HCT116 (cell line): ENCODE measurements at regions not wholly inside any gene's neighbourhood (a gene's known extent, or its start where the extent isn't known, plus 50 kb on each side); places are given as distances from the start of the nearest gene placed in this dataset.

Experiments
- ATAC-seq: fragments of 200-7000 bp; cut with Tn5 transposase; 2 replicates; pipeline ENCODE4 v1.9.1; 2020; ENCODE audit warnings: mild to moderate bottlenecking, moderate library complexity
- BruUV-seq: library from RNA; stranded (reverse); fragments of 400-500 nt; replicated peaks from 2 replicates; lab custom pipeline; 2021; lab: Mats Ljungman, UMichigan
- CTCF ChIA-PET: fragments of 300-600 bp; sonication (Branson Sonifier 250); formaldehyde crosslinking; loops from one replicate; lab custom pipeline; 2021; ENCODE audit warnings: antibody characterized with exemption; lab: Charles Lee
- POLR2A ChIA-PET: fragments of 300-600, 350-600 bp; sonication (Branson Sonifier 250); formaldehyde crosslinking; loops from one replicate; lab custom pipeline; 2021; ENCODE audit warnings: antibody characterized with exemption; lab: Charles Lee
- RAD21 ChIA-PET, 2 experiments: fragments of 300-600 bp; sonication (Branson Sonifier 250); formaldehyde crosslinking; loops; one replicate each; lab custom pipeline; 2023; ENCODE audit warnings: low total read pairs in 2 of 2; ENCODE audit not compliant: uncharacterized antibody in 2 of 2, unreplicated experiment in 2 of 2, low non-redundant PET in 1 of 2; lab: Charles Lee
- DNase-seq: peaks from one replicate; pipeline ENCODE4 v3.0.0-alpha.2; 2010; ENCODE audit warnings: low read depth, low spot score
- H2AFZ ChIP-seq: fragments of 200-600 bp; shearing (Covaris generic), sonication (generic); 2 replicates; pipeline ENCODE4 v1.6.1; 2017; ENCODE audit warnings: low read depth, mixed run types, mixed read lengths, antibody characterized with exemption, low read length; ENCODE audit not compliant: poor library complexity, severe bottlenecking
- H3K27ac ChIP-seq: 2 replicates; pipeline ENCODE4 v1.5.1; 2012; ENCODE audit warnings: low read depth, low read length
- H3K27me3 ChIP-seq: fragments of 200-600 bp; sonication (generic); 2 replicates; pipeline ENCODE4 v1.6.1; 2016; ENCODE audit warnings: mixed run types, low read length, mixed read lengths; ENCODE audit not compliant: insufficient read depth
- H3K36me3 ChIP-seq, 2 experiments: fragments of 200-500 bp in 1 of 2; fragments of 200-600 bp in 1 of 2; sonication (Bioruptor generic) in 1 of 2; sonication (generic) in 1 of 2; 2 replicates each; pipeline versions ENCODE4 v1.5.1 to v1.6.1; 2014 to 2016; ENCODE audit warnings: low read length in 2 of 2, inconsistent platforms in 1 of 2, mixed read lengths in 1 of 2, mixed run types in 1 of 2; ENCODE audit not compliant: insufficient read depth in 2 of 2, control insufficient read depth in 1 of 2
- H3K4me1 ChIP-seq, 2 experiments: fragments of 200-600 bp in 1 of 2; sonication (generic) in 1 of 2; 2 replicates each; pipeline versions ENCODE4 v1.5.1 to v1.6.1; 2012 to 2017; ENCODE audit warnings: low read length in 2 of 2, inconsistent platforms in 1 of 2, mild to moderate bottlenecking in 1 of 2, mixed read lengths in 1 of 2, mixed run types in 1 of 2, moderate library complexity in 1 of 2; ENCODE audit not compliant: insufficient read depth in 2 of 2, control insufficient read depth in 1 of 2
- H3K4me2 ChIP-seq: fragments of 200-600 bp; sonication (generic); 2 replicates; pipeline ENCODE4 v1.6.1; 2017; ENCODE audit warnings: mixed run types, low read length, mixed read lengths
- H3K4me3 ChIP-seq, 2 experiments: fragments of 200-600 bp in 1 of 2; sonication (generic) in 1 of 2; replicated peaks in 1 of 2; 2 replicates each; pipeline ENCODE4 v1.5.1; 2011 to 2016; ENCODE audit warnings: low read length in 2 of 2, control low read depth in 1 of 2, low read depth in 1 of 2, mild to moderate bottlenecking in 1 of 2, mixed read lengths in 1 of 2, mixed run types in 1 of 2
- H3K79me2 ChIP-seq: fragments of 200-600 bp; sonication (generic); 2 replicates; pipeline ENCODE4 v1.6.1; 2017; ENCODE audit warnings: mild to moderate bottlenecking, mixed run types, low read length, moderate library complexity, mixed read lengths; ENCODE audit not compliant: insufficient read depth
- H3K9ac ChIP-seq: fragments of 200-600 bp; sonication (generic); 2 replicates; pipeline ENCODE4 v1.6.1; 2016; ENCODE audit warnings: low read length, mixed read lengths
- H3K9me2 ChIP-seq: fragments of 200-600 bp; sonication (generic), shearing (Covaris generic); 2 replicates; pipeline ENCODE4 v1.6.1; 2017; ENCODE audit warnings: mixed run types, mild to moderate bottlenecking, moderate library complexity; ENCODE audit not compliant: insufficient read depth
- H3K9me3 ChIP-seq, 2 experiments: fragments of 200-500 bp in 1 of 2; fragments of 200-600 bp in 1 of 2; sonication (Bioruptor generic) in 1 of 2; sonication (generic) in 1 of 2; 2 replicates each; pipeline ENCODE4 v1.6.1; 2014 to 2017; ENCODE audit warnings: low read length in 2 of 2, mixed read lengths in 2 of 2, inconsistent platforms in 1 of 2, low read depth in 1 of 2, mild to moderate bottlenecking in 1 of 2, mixed run types in 1 of 2, moderate library complexity in 1 of 2; ENCODE audit not compliant: control insufficient read depth in 1 of 2, insufficient read depth in 1 of 2
- H4K20me1 ChIP-seq: fragments of 200-600 bp; sonication (generic), shearing (Covaris generic); 2 replicates; pipeline ENCODE4 v1.6.1; 2017; ENCODE audit warnings: mixed run types, mild to moderate bottlenecking, moderate library complexity; ENCODE audit not compliant: insufficient read depth
- ATF3 ChIP-seq: IDR thresholded peaks from 2 replicates; pipeline ENCODE4 v1.6.1; 2012
- CBX3 ChIP-seq: IDR thresholded peaks from 2 replicates; pipeline ENCODE4 v1.6.1; 2012; ENCODE audit warnings: low read depth
- EZH2 ChIP-seq: fragments of 200-600 bp; sonication (generic); IDR thresholded peaks from 2 replicates; pipeline ENCODE4 v1.6.1; 2017; ENCODE audit warnings: antibody characterized with exemption, mixed run types
- EZH2phosphoT487 ChIP-seq: fragments of 200-600 bp; IDR thresholded peaks from 2 replicates; pipeline ENCODE4 v1.6.1; 2018; ENCODE audit warnings: antibody characterized with exemption, borderline replicate concordance
- FOSL1 ChIP-seq: IDR thresholded peaks from 2 replicates; pipeline ENCODE4 v1.6.1; 2012; ENCODE audit warnings: low read depth
- JUND ChIP-seq: IDR thresholded peaks from 2 replicates; pipeline ENCODE4 v1.6.1; 2012
- POLR2A ChIP-seq: IDR thresholded peaks from 2 replicates; pipeline ENCODE4 v1.7.0; 2011; ENCODE audit warnings: borderline replicate concordance; ENCODE audit not compliant: insufficient read depth, insufficient read length; ENCODE audit errors: extremely low read depth
- POLR2AphosphoS5 ChIP-seq: IDR thresholded peaks from 2 replicates; pipeline ENCODE4 v1.6.1; 2011; ENCODE audit warnings: mild to moderate bottlenecking, low read depth, low read length, moderate library complexity
- RAD21 ChIP-seq: IDR thresholded peaks from 2 replicates; pipeline ENCODE4 v1.6.1; 2012; ENCODE audit warnings: low read depth, mild to moderate bottlenecking
- SP1 ChIP-seq: IDR thresholded peaks from 2 replicates; pipeline ENCODE4 v1.6.1; 2012; ENCODE audit warnings: low read depth
- ZBTB33 ChIP-seq: IDR thresholded peaks from 2 replicates; pipeline ENCODE4 v1.6.1; 2011; ENCODE audit warnings: mild to moderate bottlenecking, low read length, moderate library complexity; ENCODE audit not compliant: insufficient replicate concordance; ENCODE audit errors: extremely low read depth
- ZNF274 ChIP-seq: fragments of 200-500 bp; sonication (Bioruptor generic); IDR thresholded peaks from 2 replicates; pipeline ENCODE4 v1.6.1; 2014; ENCODE audit warnings: mild to moderate bottlenecking, low read depth, low read length, inconsistent platforms
- intact Hi-C: fragments of 100-400 bp; cut with micrococcal nuclease; formaldehyde crosslinking; loops from 2 replicates; pipeline ENCODE4 v1.10.0; 2022
- TF ChIP-seq, protein P1 (sequence below): IDR thresholded peaks from 2 replicates; pipeline ENCODE4 v1.6.1; 2012; ENCODE audit warnings: low read depth

DNA sequence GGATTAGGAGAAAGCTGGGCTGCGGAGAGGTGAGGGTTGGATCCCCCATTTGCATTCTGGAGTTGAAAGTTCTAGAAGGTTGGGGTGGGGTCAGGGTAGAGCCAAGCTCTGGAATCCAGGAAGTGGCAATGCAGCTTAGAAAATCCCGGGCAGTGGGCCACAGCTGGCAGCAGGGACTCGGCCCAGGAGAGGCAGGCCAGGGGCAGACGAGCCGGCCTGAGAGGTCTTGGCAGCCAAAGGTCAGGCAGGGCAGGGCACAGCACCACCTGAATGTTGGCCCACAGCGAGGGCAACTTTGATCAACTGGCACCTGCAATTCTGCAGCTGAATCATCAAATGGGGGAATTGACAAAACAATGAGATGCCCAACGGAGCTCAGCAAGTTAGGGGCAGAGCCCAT lies 139.2 kb downstream of the INHBB start:
- Histone ChIP-seq H3K27ac (no peak overlapping the region), H2AFZ (no peak overlapping the region), H3K9ac (no peak overlapping the region), H3K79me2 (no peaks in the 10 kb centered on the region), H4K20me1 (no peaks in the 10 kb centered on the region), H3K36me3 (no peaks in the 10 kb centered on the region), H3K4me3 (no peak overlapping the region), H3K9me2 (no peaks in the 10 kb centered on the region), H3K4me1 (peaks cover 0 to 12% of the 10 kb centered on the region in 2 experiments; a peak in 2 of 4 replicates), H3K4me2 (no peak overlapping the region), H3K27me3 (no peaks in the 10 kb centered on the region), H3K9me3 (no peaks in the 10 kb centered on the region)
- ATAC-seq (no peak), DNase-seq (no peak)
- ChIA-PET POLR2A (no interaction called here), CTCF (no interaction called here), RAD21 (no interaction called here)
- TF ChIP-seq SP1 = no peak
- TF ChIP-seq POLR2A = no peak
- TF ChIP-seq POLR2AphosphoS5 = no peak
- TF ChIP-seq ZBTB33 = no peak
- no peak for TF ChIP-seq JUND
- no TSS peak for BruUV-seq
- intact Hi-C loops = no loop called here

GRCh38 chr2:120486441-120486840 lies 140.5 kb downstream of the INHBB start:
- ChIA-PET CTCF (no interaction called here), RAD21 (no interaction called here), POLR2A (no interaction called here)
- ATAC-seq (no peak), DNase-seq (no peak)
- Histone ChIP-seq H3K4me1 (peaks cover 0 to 12% of the 10 kb centered on the region in 2 experiments; a peak in 2 of 4 replicates), H3K79me2 (no peaks in the 10 kb centered on the region), H3K36me3 (no peaks in the 10 kb centered on the region), H3K9me2 (no peaks in the 10 kb centered on the region), H3K27ac (no peak overlapping the region), H3K4me2 (peak overlapping the region; percentile 8; the same call in 1 of the 2 replicates), H3K9ac (no peak overlapping the region), H3K9me3 (no peaks in the 10 kb centered on the region), H3K4me3 (no peak overlapping the region), H2AFZ (no peak overlapping the region), H3K27me3 (0 out of 2 replicates have a peak, but pooled peaks cover 2% of the 10 kb centered on the region), H4K20me1 (no peaks in the 10 kb centered on the region)
- intact Hi-C loops = no loop called here
- BruUV-seq = no TSS peak
- TF ChIP-seq EZH2 (no peak), ZNF274 (no peak), EZH2phosphoT487 (no peak), POLR2AphosphoS5 (no peak), CBX3 (no peak), ATF3 (no peak), FOSL1 (no peak), ZBTB33 (no peak), RAD21 (no peak)
- TF ChIP-seq, protein P1, sequence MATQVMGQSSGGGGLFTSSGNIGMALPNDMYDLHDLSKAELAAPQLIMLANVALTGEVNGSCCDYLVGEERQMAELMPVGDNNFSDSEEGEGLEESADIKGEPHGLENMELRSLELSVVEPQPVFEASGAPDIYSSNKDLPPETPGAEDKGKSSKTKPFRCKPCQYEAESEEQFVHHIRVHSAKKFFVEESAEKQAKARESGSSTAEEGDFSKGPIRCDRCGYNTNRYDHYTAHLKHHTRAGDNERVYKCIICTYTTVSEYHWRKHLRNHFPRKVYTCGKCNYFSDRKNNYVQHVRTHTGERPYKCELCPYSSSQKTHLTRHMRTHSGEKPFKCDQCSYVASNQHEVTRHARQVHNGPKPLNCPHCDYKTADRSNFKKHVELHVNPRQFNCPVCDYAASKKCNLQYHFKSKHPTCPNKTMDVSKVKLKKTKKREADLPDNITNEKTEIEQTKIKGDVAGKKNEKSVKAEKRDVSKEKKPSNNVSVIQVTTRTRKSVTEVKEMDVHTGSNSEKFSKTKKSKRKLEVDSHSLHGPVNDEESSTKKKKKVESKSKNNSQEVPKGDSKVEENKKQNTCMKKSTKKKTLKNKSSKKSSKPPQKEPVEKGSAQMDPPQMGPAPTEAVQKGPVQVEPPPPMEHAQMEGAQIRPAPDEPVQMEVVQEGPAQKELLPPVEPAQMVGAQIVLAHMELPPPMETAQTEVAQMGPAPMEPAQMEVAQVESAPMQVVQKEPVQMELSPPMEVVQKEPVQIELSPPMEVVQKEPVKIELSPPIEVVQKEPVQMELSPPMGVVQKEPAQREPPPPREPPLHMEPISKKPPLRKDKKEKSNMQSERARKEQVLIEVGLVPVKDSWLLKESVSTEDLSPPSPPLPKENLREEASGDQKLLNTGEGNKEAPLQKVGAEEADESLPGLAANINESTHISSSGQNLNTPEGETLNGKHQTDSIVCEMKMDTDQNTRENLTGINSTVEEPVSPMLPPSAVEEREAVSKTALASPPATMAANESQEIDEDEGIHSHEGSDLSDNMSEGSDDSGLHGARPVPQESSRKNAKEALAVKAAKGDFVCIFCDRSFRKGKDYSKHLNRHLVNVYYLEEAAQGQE = no peak
